Thymus (tissue), 11 donors: ENCODE measurements at regions not wholly inside any gene's neighbourhood (a gene's known extent, or its start where the extent isn't known, plus 50 kb on each side); places are given as distances from the start of the nearest gene placed in this dataset.

ENCODE experiments used
- DNase-seq, 9 donors: peaks; one replicate each; pipeline ENCODE4 v3.0.0-alpha.2; 2013; ENCODE audit warnings: low spot score in 9 of 9, low read depth in 6 of 9, missing footprints in 1 of 9
- H3K27ac ChIP-seq, 2 donors: one replicate each; pipeline ENCODE4 v1.5.1; 2013; ENCODE audit warnings: control low read depth in 1 of 2, low read depth in 1 of 2, low read length in 1 of 2, mild to moderate bottlenecking in 1 of 2, moderate library complexity in 1 of 2
- H3K27me3 ChIP-seq, 2 donors: one replicate each; pipeline ENCODE4 v1.5.1; 2013; ENCODE audit warnings: low read length in 1 of 2; ENCODE audit not compliant: control insufficient read depth in 2 of 2, insufficient read depth in 1 of 2
- H3K36me3 ChIP-seq, 2 donors: one replicate each; pipeline ENCODE4 v1.5.1; 2013; ENCODE audit warnings: low read length in 1 of 2, mild to moderate bottlenecking in 1 of 2, moderate library complexity in 1 of 2; ENCODE audit not compliant: control insufficient read depth in 2 of 2, insufficient read depth in 2 of 2
- H3K4me1 ChIP-seq, 2 donors: one replicate each; pipeline ENCODE4 v1.5.1; 2013; ENCODE audit warnings: low read length in 2 of 2; ENCODE audit not compliant: control insufficient read depth in 2 of 2, insufficient read depth in 2 of 2
- H3K4me3 ChIP-seq, 2 donors: one replicate each; pipeline ENCODE4 v1.5.1; 2013; ENCODE audit warnings: low read length in 2 of 2, control low read depth in 1 of 2, mild to moderate bottlenecking in 1 of 2
- H3K9me3 ChIP-seq, 2 donors: one replicate each; pipeline ENCODE4 v1.5.1; 2013; ENCODE audit warnings: low read length in 1 of 2, mild to moderate bottlenecking in 1 of 2; ENCODE audit not compliant: control insufficient read depth in 2 of 2, insufficient read depth in 1 of 2
- WGBS: extraction: QIAGEN DNeasy Blood & Tissue Kit; methylation state at CpG from one replicate; pipeline ENCODE4 v1.1.7; 2013; 5-methylcytosine and 5-hydroxymethylcytosine counted together
- donor health status: healthy.

DNA sequence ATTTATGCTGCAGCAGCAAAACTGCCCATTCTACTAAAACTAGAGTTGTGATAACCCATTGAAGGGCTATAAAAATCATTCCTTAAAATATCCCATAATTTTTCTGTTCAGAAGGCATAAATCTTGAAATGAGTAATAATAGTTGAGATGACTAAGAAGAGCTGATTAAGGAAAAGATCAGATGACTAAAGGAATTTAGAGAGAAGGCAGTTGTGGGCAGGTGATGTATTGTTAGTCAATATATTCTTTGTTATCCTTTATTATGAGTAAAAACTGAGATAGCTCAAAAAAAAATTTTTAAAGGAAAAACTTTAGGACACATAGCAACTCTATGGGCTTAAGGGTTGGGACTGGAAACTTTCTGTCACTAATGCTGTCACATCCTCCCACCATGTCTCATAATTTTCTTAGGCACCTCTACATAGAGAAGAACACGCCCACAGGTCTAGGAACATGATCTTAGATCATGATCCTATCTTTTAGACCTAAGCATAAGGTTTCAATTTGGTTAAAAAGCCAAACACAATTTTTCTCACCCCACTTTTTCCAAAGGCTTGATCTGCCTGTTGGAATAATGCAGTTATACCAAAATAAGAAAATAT is 597.5 kb upstream of the MEF2C start:
- Histone ChIP-seq H3K27me3 (no peaks in the 10 kb centered on the region), H3K4me1 (no peaks in the 10 kb centered on the region), H3K27ac (no peak overlapping the region), H3K4me3 (no peak overlapping the region), H3K9me3 (no peaks in the 10 kb centered on the region), H3K36me3 (no peaks in the 10 kb centered on the region)
- no peak for DNase-seq
- 88% methylated on average over 1 of the region's 1 CpG for WGBS

DNA sequence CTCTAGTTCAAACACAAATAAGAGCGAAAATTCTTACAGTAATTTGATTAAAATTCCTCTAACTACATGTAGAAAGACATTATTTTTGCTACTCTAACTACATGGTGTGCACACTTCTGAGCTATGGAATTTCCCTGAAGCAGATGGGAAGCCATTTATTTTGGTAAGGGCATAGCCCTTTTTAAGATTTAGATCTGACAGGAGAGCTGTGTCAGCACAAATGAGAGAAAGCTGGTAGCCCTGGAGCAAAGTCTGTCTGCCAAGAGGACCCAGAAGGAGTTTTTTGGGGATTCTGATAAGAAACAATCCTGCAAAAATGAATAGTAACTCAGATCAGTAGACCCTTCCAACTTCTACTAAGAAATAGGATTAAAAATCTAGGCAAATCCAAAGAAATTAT is 595.9 kb upstream of the MEF2C start:
- 92% methylated on average over 1 of the region's 1 CpG for WGBS
- Histone ChIP-seq H3K27ac (no peak overlapping the region), H3K4me1 (no peaks in the 10 kb centered on the region), H3K4me3 (no peak overlapping the region), H3K36me3 (no peaks in the 10 kb centered on the region), H3K9me3 (no peaks in the 10 kb centered on the region), H3K27me3 (no peaks in the 10 kb centered on the region)
- DNase-seq, result no peak

DNA sequence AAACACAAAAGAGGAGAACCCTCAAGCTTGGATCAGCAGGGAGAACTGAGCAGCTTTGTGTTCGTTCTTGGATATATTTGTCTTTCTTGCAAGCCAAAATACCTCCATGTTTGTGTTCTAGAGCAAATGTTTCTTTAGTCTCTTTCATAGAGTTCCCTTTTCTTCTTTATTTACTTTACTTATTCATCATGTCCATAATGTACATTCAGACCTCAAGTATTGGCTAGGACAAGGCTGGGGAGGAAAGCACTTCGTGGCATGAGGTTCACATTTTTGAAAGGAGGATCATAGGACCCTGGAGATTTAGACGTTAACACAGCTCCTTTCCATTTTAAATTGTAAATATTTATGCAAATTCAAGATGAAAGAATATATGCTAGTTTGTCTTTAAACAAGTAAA is 590.2 kb upstream of the MEF2C start:
- DNase-seq, result no peak
- Histone ChIP-seq H3K4me1 (no peaks in the 10 kb centered on the region), H3K4me3 (no peak overlapping the region), H3K36me3 (no peaks in the 10 kb centered on the region), H3K27ac (no peak overlapping the region), H3K9me3 (no peaks in the 10 kb centered on the region), H3K27me3 (no peaks in the 10 kb centered on the region)
- 97% methylated on average over 3 of the region's 3 CpGs for WGBS

DNA sequence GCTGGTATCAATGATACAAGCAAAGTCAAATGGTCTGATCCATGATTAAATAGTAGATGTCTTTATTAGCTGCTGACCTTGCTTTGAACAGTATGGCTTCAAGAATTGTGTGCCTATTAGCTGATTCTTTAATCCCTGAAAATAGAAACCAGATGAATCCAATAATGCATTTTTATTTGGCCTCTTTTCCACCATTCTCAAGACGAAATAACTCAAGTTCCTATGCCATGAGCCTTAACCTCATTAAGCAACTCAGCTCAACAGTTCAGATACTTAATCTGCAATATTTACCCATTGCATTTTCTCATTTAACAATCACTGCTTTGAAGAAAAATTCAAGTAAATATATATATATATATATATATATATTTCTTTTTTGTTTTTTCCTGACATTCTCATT is 588.6 kb upstream of the MEF2C start:
- no peaks in the 10 kb centered on the region for H3K9me3 ChIP-seq
- no peaks in the 10 kb centered on the region for H3K4me1 ChIP-seq
- no peak for DNase-seq
- no peaks in the 10 kb centered on the region for H3K36me3 ChIP-seq
- H3K27me3 ChIP-seq, result no peaks in the 10 kb centered on the region
- no peak overlapping the region for H3K4me3 ChIP-seq
- WGBS, result 88% methylated on average over 1 of the region's 1 CpG
- H3K27ac ChIP-seq, result no peak overlapping the region

DNA sequence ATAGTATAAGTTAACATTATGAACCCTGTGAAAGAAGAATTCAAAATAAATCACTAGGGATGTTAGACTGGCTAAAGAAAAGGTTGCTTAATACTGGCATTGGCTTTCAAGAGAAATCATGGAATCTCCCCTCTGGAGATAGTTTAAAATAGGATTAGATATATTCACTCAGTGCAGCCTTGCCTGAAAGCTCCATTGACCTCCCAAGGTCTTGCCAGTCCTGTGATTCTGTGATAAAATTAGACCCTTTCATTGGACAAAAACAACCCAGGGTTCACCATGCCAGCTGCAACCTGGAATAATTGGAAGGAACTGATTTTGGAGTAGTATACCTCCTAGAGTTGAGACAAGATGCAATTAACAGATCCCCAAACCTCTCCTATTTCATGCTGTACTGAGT is 588.1 kb upstream of the MEF2C start:
- no peak for DNase-seq
- no peaks in the 10 kb centered on the region for H3K36me3 ChIP-seq
- no peak overlapping the region for H3K27ac ChIP-seq
- H3K4me3 ChIP-seq, result no peak overlapping the region
- no peaks in the 10 kb centered on the region for H3K4me1 ChIP-seq
- H3K9me3 ChIP-seq, result no peaks in the 10 kb centered on the region
- H3K27me3 ChIP-seq, result no peaks in the 10 kb centered on the region

DNA sequence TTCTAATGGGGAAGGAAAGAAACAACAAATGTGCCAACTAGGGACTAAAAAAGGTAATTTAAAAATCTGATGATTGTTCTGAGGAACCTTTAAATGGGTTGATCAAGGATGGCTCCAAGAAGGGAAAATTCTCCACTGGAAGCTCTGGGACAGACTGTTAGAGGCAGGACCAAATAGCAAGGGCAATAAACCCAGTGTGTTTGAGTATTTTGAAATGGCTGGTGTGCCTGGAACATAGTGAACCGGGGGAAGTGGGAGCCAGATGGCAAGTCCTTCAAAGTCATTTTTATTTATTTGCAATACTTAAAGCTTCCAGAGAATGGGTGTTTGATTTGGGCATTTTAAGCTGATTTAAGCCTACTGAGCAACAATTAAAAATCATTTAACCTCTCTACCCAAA is 587.7 kb upstream of the MEF2C start:
- Histone ChIP-seq H3K4me3 (no peak overlapping the region), H3K36me3 (no peaks in the 10 kb centered on the region), H3K4me1 (no peaks in the 10 kb centered on the region), H3K9me3 (no peaks in the 10 kb centered on the region), H3K27ac (no peak overlapping the region), H3K27me3 (no peaks in the 10 kb centered on the region)
- no peak for DNase-seq
- 93% methylated on average over 1 of the region's 1 CpG for WGBS

DNA sequence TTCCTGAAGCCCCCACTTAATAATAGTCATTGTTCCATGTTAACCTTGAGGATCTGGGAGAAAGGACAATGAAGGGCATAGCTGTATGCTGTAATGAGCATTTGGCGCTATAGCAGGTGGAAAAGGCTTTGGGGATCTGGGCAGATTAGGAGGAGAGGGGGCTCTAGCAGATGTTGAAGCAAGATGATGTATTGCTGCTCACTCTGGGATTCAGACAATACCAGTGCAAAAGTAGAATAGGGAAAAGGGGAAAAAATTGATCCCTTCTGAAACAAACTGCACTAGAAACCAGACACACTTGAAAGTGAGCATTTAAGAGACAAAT is 575.3 kb upstream of the MEF2C start:
- H3K9me3 ChIP-seq, result no peaks in the 10 kb centered on the region
- DNase-seq, result no peak
- no peaks in the 10 kb centered on the region for H3K36me3 ChIP-seq
- no peak overlapping the region for H3K27ac ChIP-seq
- no peaks in the 10 kb centered on the region for H3K27me3 ChIP-seq
- H3K4me1 ChIP-seq, result no peaks in the 10 kb centered on the region
- WGBS, result 94% methylated on average over 1 of the region's 1 CpG
- H3K4me3 ChIP-seq, result no peak overlapping the region

DNA sequence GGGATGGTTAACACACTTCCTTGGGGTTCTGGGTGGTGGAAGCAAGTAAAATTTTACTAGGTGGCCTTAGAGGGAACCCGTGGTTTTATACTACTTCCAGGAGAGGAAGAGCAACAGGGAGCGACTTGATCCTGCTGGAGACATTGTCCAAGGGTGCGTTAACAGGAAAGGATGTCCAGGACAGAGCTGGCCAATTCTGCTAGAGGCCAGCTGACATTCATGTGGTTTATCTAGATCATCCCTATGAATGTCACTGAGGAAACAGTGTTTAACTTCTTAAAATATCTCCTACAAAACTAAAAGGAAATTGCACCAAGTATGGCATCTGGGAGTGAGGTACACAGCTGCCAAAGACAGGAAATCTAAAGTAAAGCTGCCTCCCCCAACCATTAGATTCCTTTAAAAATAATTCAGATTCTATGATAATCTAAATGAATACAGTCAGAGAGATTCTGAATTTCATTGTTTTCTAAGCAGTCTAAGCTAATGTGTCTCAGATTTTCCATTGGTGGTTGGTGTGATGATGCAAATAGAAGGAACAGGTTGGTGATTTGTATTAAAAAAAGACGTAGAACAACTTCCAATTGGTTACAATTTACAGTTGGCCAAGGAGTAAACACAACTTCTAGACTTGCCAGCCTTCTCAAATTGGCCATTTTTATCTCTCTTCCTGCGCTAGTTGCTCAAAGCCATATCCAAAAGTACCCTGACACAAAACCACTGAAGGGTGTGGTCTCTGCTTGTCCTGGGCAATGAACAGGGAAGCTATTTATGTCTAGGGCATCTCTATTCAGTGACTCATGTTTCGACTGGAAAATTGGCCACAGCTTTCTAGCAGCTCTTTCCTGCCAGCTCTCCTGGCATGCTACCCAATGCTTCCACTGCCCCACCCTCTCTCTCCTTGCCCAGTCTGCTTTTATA is 574.7 kb upstream of the MEF2C start:
- DNase-seq, result no peak
- H3K9me3 ChIP-seq, result no peaks in the 10 kb centered on the region
- no peaks in the 10 kb centered on the region for H3K4me1 ChIP-seq
- no peak overlapping the region for H3K27ac ChIP-seq
- H3K36me3 ChIP-seq, result no peaks in the 10 kb centered on the region
- WGBS, result 69% methylated on average over 6 of the region's 6 CpGs
- H3K27me3 ChIP-seq, result no peaks in the 10 kb centered on the region
- H3K4me3 ChIP-seq, result no peak overlapping the region

DNA sequence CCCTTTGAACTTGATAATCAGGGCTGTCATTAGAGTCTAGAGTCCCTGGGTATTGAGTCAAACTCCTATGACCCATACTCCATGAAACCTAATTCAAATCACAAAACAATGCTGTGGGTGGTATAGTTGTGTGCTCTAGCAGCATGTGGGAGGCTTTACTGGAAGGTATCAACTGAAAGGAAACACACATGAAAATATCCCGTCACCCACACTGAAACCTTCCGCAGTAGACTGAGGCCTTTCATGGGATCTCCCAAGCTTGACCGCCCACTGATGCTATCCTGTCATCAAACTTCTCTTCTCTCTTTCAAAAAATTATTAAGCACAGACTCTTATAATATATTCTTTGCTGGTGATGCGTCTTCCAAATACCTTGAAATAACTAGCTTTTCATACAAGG is 569.1 kb upstream of the MEF2C start:
- no peaks in the 10 kb centered on the region for H3K9me3 ChIP-seq
- no peak for DNase-seq
- no peak overlapping the region for H3K4me3 ChIP-seq
- no peaks in the 10 kb centered on the region for H3K27me3 ChIP-seq
- 96% methylated on average over 4 of the region's 4 CpGs for whole genome bisulfite sequencing
- H3K4me1 ChIP-seq, result no peaks in the 10 kb centered on the region
- H3K36me3 ChIP-seq, result no peaks in the 10 kb centered on the region
- H3K27ac ChIP-seq, result no peak overlapping the region
